GM18909 (cell line): ENCODE measurements at regions not wholly inside any gene's neighbourhood (a gene's known extent, or its start where the extent isn't known, plus 50 kb on each side); places are given as distances from the start of the nearest gene placed in this dataset.

Experiments
- ATAC-seq: cut with Tn5 transposase; IDR thresholded peaks from one replicate; pipeline ENCODE4 v1.9.1; 2021; ENCODE audit warnings: mild to moderate bottlenecking; ENCODE audit not compliant: unreplicated experiment, poor library complexity

GRCh38 chr4:124509151-124509550 lies 203.4 kb downstream of the ANKRD50 start:
- no peak for ATAC-seq

GRCh38 chr4:124514588-124514987 lies 197.9 kb downstream of the ANKRD50 start:
- ATAC-seq, result no peak

- no peak for ATAC-seq
Measured at GRCh38 chr4:124515591-124515990, 196.9 kb downstream of the ANKRD50 start.

GRCh38 chr4:124519196-124519595 lies 193.3 kb downstream of the ANKRD50 start:
- ATAC-seq, result no peak

- no peak for ATAC-seq
Measured at GRCh38 chr4:124523816-124524215, 188.7 kb downstream of the ANKRD50 start.

GRCh38 chr4:124525524-124525923 lies 187.0 kb downstream of the ANKRD50 start:
- ATAC-seq, result no peak

- ATAC-seq, result no peak
Measured at GRCh38 chr4:124526331-124526730, 186.2 kb downstream of the ANKRD50 start.

GRCh38 chr4:124526769-124527168 lies 185.8 kb downstream of the ANKRD50 start:
- no peak for ATAC-seq

GRCh38 chr4:124527364-124527763 lies 185.2 kb downstream of the ANKRD50 start:
- ATAC-seq, result no peak

GRCh38 chr4:124529131-124529530 lies 183.4 kb downstream of the ANKRD50 start:
- ATAC-seq, result no peak

- ATAC-seq, result no peak
Measured at GRCh38 chr4:124530464-124531077, 182.0 kb downstream of the ANKRD50 start.

- no peak for ATAC-seq
Measured at GRCh38 chr4:124534131-124534530, 178.4 kb downstream of the ANKRD50 start.

- no peak for ATAC-seq
Measured at GRCh38 chr4:124535003-124535402, 177.5 kb downstream of the ANKRD50 start.

- ATAC-seq, result no peak
Measured at GRCh38 chr4:124536946-124537345, 175.6 kb downstream of the ANKRD50 start.

- ATAC-seq, result no peak
Measured at GRCh38 chr4:124537971-124538370, 174.6 kb downstream of the ANKRD50 start.

- no peak for ATAC-seq
Measured at GRCh38 chr4:124540014-124540413, 172.5 kb downstream of the ANKRD50 start.

- no peak for ATAC-seq
Measured at GRCh38 chr4:124541652-124542420, 170.7 kb downstream of the ANKRD50 start.

GRCh38 chr4:124555959-124556358 lies 156.6 kb downstream of the ANKRD50 start:
- ATAC-seq, result no peak

- no peak for ATAC-seq
Measured at GRCh38 chr4:124564121-124564520, 148.4 kb downstream of the ANKRD50 start.

GRCh38 chr4:124565371-124565770 lies 147.2 kb downstream of the ANKRD50 start:
- ATAC-seq, result no peak

- no peak for ATAC-seq
Measured at GRCh38 chr4:124566030-124566429, 146.5 kb downstream of the ANKRD50 start.

- ATAC-seq, result no peak
Measured at GRCh38 chr4:124573056-124573455, 139.5 kb downstream of the ANKRD50 start.
